Cerebellar nuclear complex (tissue), 1 donor: ENCODE measurements at regions not wholly inside any gene's neighbourhood (a gene's known extent, or its start where the extent isn't known, plus 50 kb on each side); places are given as distances from the start of the nearest gene placed in this dataset.

Source experiments
- DNase-seq, 2 experiments: peaks; one replicate each; lab custom pipeline; 2025; lab: John Stamatoyannopoulos, UW

DNA sequence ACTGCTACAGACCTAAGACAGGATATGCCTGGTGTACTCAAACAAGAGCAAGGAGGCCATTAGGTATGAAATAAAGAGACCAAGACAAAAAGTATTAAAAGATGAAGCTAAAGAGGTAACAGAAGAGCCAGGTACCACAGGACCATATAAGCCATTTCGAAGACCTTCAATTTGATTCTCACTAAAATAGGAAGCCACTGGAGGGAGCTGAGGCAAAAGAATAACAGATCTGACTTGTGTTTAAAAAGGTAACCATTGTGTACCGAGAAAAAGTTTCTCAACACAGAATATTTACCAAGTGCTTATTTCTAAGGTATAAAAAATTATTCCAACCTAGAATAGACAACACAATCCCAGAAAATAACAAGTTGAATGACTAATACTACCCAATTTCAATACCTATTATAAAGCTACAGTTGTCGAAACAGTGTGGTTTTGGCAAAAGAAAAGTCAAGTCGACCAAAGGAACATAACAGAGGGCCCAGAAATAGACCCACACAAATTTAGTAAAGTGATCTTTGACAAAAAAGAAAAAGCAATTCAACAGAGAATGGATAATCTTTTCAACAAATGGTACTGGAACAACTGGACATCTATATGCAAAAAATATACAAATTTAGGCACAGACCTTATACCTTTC lies 125.3 kb upstream of the DST start:
- DNase-seq: no peak

- DNase-seq: no peak
These were observed 124.7 kb upstream of the DST start for GRCh38 chr6:56767435-56767834.

DNA sequence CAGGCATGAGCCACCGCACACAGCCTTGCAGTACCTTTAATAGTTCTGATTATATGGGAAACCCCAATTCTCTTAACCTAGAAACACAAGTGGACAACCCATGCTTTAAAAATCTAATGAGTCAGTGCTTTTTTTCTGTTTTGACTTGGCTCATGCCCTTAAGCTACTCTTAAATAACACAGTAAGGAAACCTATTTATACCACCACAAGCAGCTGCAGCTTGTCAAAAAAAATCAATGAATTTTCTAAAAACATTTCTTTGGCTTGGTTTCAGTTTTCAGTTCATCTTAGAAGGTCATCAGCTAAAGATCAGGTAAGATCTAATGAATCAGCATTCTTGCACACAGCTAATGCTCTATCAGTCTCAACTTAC lies 124.1 kb upstream of the DST start:
- DNase-seq: no peak

DNA sequence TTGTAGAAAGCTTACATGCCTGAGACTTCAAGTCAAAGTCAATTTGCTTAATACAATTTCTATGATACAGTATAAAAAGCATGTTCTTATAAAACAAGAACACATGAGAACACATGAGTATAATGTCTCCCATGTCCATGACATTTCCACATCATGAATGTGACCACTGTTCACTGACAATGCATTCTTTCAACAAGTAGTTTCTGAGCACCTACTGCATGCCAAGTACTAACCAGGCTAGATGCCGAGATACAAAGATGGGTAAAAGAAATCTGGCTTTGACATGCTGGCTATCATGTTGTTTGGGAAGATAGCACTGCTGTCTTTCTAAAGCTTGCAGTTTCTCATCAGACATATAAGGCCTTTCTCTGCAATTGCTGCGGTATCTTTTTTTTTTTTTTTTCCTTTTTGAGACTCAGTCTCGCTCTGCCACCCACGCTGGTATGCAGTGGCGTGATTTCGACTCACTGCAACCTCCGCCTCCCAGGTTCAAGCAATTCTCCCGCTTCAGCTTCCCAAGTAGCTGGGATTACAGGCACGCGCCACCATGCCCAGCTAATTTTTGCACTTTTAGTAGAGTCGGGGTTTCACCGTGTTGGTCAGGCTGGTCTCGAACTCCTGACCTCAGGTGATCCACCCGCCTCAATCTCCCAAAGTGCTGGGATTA lies 123.6 kb upstream of the DST start:
- DNase-seq: no peak

- DNase-seq: no peak
These were observed 122.8 kb upstream of the DST start for GRCh38 chr6:56765494-56765893.

- no peak for DNase-seq
These were observed 121.4 kb upstream of the DST start for GRCh38 chr6:56764081-56764566.

- no peak for DNase-seq
These were observed 119.0 kb upstream of the DST start for GRCh38 chr6:56761651-56762050.

DNA sequence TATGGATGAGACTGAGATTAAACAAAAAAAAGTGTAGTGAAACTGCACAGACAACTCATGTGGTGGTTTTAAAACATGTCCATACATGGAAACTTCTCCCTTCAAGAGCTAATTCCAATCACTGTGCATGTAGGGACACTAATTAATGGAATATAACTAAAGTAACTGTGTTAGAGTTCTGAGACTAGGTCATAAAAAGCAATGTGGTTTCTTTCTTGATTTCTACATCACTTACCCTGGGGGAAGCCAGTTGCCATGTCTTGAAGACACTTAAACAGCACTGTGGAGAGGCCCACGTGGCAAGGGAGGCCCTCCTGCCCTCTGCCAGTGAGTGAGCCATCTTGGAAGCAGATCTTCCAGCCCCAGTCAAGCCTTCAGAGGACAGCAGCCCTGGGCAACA lies 118.2 kb upstream of the DST start:
- no peak for DNase-seq

DNA sequence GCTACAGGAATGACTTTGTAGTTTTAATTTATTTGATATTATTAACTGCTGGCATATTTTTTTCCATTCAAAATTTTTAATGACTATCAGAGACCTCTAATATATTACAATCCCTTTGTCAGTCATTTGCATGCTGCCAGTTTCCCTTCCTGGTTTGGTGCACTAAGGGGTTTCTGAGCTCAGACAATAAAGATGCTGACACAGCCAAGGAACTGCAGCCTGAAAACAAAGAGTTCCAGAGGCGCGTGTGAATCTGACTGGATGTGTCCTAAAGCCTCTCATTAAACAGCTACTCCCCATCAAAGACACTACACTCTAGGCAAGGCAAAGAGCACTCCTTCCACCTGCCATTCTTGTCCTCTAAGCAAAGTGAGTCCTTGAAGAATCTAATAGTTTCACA lies 116.8 kb upstream of the DST start:
- DNase-seq: no peak

DNA sequence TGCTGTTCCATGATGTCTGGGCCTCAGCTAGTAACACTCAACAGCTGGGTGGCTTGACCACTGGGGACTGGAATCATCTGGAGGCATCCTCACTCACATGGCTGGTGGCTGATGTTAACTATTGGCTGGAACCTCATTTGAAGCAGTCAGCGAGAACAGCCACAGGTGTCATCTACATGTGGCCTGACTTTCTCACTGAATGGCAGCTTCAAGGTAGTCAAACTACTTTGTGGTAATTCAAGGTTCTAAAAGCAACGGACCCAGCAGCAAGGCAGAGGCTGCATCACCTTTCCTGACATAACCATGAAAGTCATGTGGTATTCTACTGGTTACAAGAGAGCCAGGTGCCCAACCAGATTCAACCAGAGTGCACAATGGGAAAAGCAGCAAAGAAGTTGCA lies 115.9 kb upstream of the DST start:
- no peak for DNase-seq

GRCh38 chr6:56758120-56758519 lies 115.4 kb upstream of the DST start:
- DNase-seq: no peak

DNA sequence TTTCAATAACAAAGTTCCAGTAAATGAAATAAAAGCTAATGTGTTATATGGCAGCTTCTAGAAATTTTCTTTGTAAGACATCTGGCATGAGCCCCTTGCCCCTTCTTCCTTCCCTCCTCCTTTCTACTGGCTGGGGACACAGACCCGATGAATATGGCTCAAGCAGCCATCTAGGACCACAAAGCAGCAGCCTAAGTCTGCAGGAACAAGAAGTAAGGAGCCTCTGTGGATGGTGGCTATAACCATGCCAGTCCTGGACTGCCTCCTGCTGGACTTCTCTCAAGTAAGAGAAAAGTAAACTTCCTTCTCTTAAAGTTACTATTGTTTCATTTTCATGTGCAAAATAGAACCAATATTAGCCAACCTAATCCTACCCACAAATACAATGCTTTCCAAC lies 114.9 kb upstream of the DST start:
- DNase-seq: no peak

GRCh38 chr6:56756791-56757587 lies 114.3 kb upstream of the DST start:
- no peak for DNase-seq

DNA sequence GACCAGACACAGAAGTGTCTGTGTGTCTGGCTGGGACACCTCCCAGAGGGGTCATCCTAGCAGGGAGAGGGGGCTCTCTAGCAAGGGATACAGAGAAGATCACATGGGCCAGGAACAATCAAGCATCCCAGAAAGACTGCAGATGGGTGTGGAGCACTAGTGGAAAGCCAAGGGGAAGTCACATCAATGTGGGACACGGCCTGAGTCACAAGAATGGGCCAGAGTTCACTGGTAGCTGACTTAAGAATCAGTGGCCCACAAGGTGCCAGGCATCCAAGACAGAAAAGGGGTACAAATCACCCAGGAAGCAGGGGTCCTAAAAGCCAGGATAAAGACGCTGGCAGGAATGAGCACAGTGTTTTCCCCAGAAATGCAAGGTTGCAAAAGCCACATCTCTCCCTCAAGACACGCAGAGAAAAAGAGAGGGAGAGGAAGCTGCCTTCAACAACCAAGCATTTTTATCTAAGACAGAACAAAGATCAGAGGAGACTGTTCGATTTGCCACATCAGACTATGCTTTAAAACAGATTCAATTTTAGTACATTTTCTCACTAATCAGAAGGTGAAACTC lies 113.6 kb upstream of the DST start:
- DNase-seq: no peak

DNA sequence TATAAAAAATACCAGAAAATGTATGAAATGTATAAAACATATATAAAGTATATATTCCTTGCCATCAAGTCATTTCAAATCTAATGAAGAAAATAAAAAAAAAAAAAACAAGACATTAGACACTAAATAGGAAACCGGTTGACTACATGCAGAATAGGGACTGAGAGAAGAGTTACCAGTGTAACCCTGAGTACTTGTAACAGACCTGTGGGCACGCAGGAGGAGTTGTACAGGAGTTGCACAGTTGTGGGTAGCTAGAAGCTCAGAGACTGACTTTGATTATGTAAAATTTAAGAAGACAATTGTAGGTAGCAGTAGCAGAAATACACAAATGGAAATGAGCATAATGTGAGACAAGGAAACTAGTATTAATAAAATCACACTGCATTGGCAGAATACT lies 112.4 kb upstream of the DST start:
- DNase-seq: no peak

DNA sequence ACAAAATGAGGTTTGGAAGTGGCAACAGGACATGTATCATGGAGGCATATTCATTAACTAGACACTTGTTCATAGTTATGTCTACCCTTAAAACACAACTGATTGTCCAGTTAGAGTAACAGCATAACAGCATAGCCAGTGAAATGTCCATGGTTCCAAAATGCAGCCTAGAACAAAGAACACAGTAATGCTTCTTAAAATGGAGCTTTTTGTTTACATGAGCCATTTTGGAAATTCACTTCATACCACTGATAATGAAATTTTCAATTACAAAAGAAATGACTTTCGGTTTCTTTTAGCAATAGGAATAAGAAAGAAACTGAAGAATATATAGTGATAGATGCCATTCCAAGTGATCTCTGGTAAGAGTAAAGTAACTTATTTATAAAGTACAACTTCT lies 111.1 kb upstream of the DST start:
- no peak for DNase-seq

GRCh38 chr6:56752534-56752933 lies 109.8 kb upstream of the DST start:
- DNase-seq: no peak

- DNase-seq: no peak
These were observed 109.3 kb upstream of the DST start for GRCh38 chr6:56752009-56752408.

GRCh38 chr6:56751604-56752003 lies 108.9 kb upstream of the DST start:
- no peak for DNase-seq

DNA sequence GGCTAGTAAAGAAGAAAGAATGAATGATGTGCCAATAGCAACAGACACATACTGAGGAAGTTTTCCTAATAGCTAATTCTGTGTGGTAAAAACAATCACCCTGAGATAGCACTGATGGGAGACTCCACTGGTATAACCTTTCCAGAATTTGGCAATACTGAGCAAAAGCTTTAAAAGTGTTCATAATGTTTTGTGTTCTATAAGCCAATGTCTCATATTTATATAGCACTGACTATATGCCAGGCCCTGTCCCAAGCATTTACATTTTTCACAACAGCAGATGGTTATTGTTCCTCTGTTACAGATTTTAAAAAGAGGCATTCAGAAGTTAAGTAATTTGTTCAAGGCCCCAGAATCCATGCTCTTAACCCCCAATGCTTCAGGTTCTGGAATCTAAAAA lies 108.0 kb upstream of the DST start:
- DNase-seq: no peak

DNA sequence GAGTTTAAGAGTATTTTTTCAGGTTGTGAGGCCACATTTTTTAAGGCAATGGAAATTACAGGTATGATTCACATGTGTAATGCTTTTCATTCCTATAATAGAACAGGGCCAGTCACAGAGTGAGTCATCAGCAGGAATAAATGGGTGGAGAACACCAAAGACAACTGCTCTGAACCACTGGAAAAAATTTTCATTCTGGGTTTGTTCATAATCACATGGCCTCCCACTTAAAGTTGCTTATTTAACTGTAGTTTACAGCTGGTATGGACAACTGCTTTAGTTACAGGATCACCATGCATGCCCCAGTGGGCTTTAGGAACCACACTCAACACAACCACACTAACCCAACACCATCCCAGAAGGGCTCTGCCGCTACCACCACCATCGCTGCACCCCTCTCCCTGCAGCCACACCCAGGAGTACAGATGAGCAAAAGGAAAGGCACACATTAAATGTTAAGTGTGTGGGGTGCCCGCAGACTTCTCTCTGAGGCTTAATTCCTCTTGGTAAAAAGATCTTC lies 107.0 kb upstream of the DST start:
- DNase-seq: no peak

DNA sequence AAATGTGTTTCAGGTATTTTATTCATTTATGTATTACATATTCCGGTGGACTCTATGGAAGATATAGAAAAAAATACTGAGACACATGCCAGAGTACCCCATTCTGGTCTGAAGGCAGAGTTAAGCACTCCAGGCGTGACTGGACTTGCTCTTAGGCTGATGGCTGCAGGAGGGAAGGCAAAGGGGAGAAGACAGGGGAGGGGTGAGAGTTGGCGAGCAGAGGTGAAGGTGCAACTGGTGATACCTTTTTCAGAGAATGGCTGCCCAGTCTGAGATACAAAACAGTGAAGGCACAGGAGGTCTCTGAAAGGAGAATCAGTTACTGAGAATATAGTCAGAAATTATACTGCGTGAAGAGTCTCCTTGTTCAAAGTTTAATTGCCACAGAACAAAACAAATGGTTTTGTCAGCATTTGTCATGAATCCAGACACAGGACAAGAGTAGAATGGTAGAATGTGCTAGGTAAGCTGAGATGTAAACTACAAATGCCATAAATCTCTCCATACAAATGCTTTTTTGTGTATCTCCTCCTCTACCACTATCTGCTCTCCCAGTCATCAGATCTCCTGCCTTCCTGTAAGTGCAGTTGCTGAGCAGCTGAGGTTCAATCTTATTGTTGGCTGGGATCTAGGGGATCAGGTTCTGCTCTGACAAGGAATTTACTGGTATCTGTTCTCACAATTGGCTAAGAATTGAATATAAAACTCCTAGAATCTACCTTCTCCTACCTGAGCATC lies 104.2 kb upstream of the DST start:
- no peak for DNase-seq
